Epithelial cell of esophagus (primary cell): ENCODE measurements at regions not wholly inside any gene's neighbourhood (a gene's known extent, or its start where the extent isn't known, plus 50 kb on each side); places are given as distances from the start of the nearest gene placed in this dataset.

ENCODE experiments used
- DNase-seq: peaks from one replicate; pipeline ENCODE4 v3.0.0; 2010; ENCODE audit warnings: low read depth
- H3K4me3 ChIP-seq: 2 replicates; pipeline ENCODE4 v1.5.1; 2011; ENCODE audit warnings: mild to moderate bottlenecking, low read length, control low read depth
- CTCF ChIP-seq: IDR thresholded peaks from 2 replicates; pipeline ENCODE4 v1.5.1; 2011; ENCODE audit warnings: low read depth, mild to moderate bottlenecking, low read length, control low read depth, inconsistent platforms; ENCODE audit not compliant: insufficient read depth; ENCODE audit errors: missing control alignments

- H3K4me3 ChIP-seq = no peak overlapping the region
- DNase-seq = peak; percentile 70
- no peak for TF ChIP-seq CTCF
Observed at GRCh38 chr15:35871282-35871681, 325.3 kb upstream of the DPH6 start.

GRCh38 chr15:35871812-35872211 lies 325.8 kb upstream of the DPH6 start:
- no peak overlapping the region for H3K4me3 ChIP-seq
- no peak for DNase-seq
- no peak for TF ChIP-seq CTCF

GRCh38 chr15:35872577-35872976 lies 326.6 kb upstream of the DPH6 start:
- H3K4me3 ChIP-seq = no peak overlapping the region
- DNase-seq = no peak
- no peak for TF ChIP-seq CTCF

GRCh38 chr15:35874260-35874905 lies 328.4 kb upstream of the DPH6 start:
- no peak for TF ChIP-seq CTCF
- DNase-seq = peak; percentile 97
- H3K4me3 ChIP-seq = no peak overlapping the region

GRCh38 chr15:35876762-35877161 lies 330.8 kb upstream of the DPH6 start:
- DNase-seq = no peak
- TF ChIP-seq CTCF = no peak
- no peak overlapping the region for H3K4me3 ChIP-seq

GRCh38 chr15:35880896-35881295 lies 334.9 kb upstream of the DPH6 start:
- TF ChIP-seq CTCF = no peak
- peak; percentile 94 for DNase-seq
- H3K4me3 ChIP-seq = no peak overlapping the region

GRCh38 chr15:35885870-35886269 lies 339.9 kb upstream of the DPH6 start:
- DNase-seq = peak; percentile 77
- no peak for TF ChIP-seq CTCF
- H3K4me3 ChIP-seq = no peak overlapping the region
